ENCODE measurements at regions not wholly inside any gene's neighbourhood (a gene's known extent, or its start where the extent isn't known, plus 50 kb on each side); places are given as distances from the start of the nearest gene placed in this dataset.

- peak; percentile 45 to 76 (median 67) for DNase-seq
- 0% methylated on average over 1 of the region's 10 CpGs for WGBS (ENCODE audit: insufficient coverage)
- H3K36me3 ChIP-seq (ENCODE audit: control insufficient read depth in 4 of 4, insufficient read depth in 4 of 4, low read length in 3 of 4): no peaks in the 10 kb centered on the region
- ChIA-PET CTCF (interaction anchor here (0.6 kb wide), 1 partner anchor 87 kb away, joined by 4 read pairs; no protein-coding TSS in a partner anchor), POLR2A (no interaction called here)
- peaks cover 0 to 8% (median 2%) of the 10 kb centered on the region in 5 experiments for H3K9me3 ChIP-seq (ENCODE audit: control extremely low read depth in 1 of 5, control insufficient read depth in 4 of 5, insufficient read depth in 2 of 5, low read depth in 1 of 5, low read length in 4 of 5)
- no peaks in the 10 kb centered on the region for H3K27me3 ChIP-seq (replicated peaks in 2 of 5; ENCODE audit: control insufficient read depth in 4 of 5, insufficient read depth in 5 of 5, low read length in 4 of 5)
- no peak overlapping the region for H3K27ac ChIP-seq (ENCODE audit: insufficient read depth in 1 of 2, low read depth in 1 of 2, low read length in 2 of 2, poor library complexity in 1 of 2, severe bottlenecking in 2 of 2)
- peaks cover 0 to 48% (median 43%) of the 10 kb centered on the region in 4 experiments for H3K4me1 ChIP-seq (ENCODE audit: control extremely low read depth in 1 of 4, control insufficient read depth in 4 of 4, insufficient read depth in 4 of 4, low read length in 3 of 4)
- H3K4me3 ChIP-seq (ENCODE audit: control insufficient read depth in 1 of 7, extremely low read depth in 1 of 7, insufficient read depth in 4 of 7, low read depth in 2 of 7, low read length in 6 of 7): no peak overlapping the region
Measured at GRCh38 chr22:35475545-35475944, 65.1 kb upstream of the RASD2 start.

- H3K27ac ChIP-seq (ENCODE audit: insufficient read depth in 1 of 2, low read depth in 1 of 2, low read length in 2 of 2, poor library complexity in 1 of 2, severe bottlenecking in 2 of 2): no peak overlapping the region
- H3K4me1 ChIP-seq (ENCODE audit: control extremely low read depth in 1 of 4, control insufficient read depth in 4 of 4, insufficient read depth in 4 of 4, low read length in 3 of 4): peaks cover 4 to 56% (median 51%) of the 10 kb centered on the region in 4 experiments
- POLR2A ChIA-PET: no interaction called here
- peak in 1 of 3 donors; percentile 26 for DNase-seq
- 92% methylated on average over 4 of the region's 11 CpGs for WGBS (ENCODE audit: insufficient coverage)
- CTCF ChIA-PET: no interaction called here
- no peaks in the 10 kb centered on the region for H3K36me3 ChIP-seq (ENCODE audit: control insufficient read depth in 4 of 4, insufficient read depth in 4 of 4, low read length in 3 of 4)
- H3K4me3 ChIP-seq (ENCODE audit: control insufficient read depth in 1 of 7, extremely low read depth in 1 of 7, insufficient read depth in 4 of 7, low read depth in 2 of 7, low read length in 6 of 7): peak overlapping the region in 1 of 7 experiments; percentile 0
- peaks cover 0 to 2% (median 0%) of the 10 kb centered on the region in 5 experiments for H3K9me3 ChIP-seq (ENCODE audit: control extremely low read depth in 1 of 5, control insufficient read depth in 4 of 5, insufficient read depth in 2 of 5, low read depth in 1 of 5, low read length in 4 of 5)
- H3K27me3 ChIP-seq (replicated peaks in 2 of 5; ENCODE audit: control insufficient read depth in 4 of 5, insufficient read depth in 5 of 5, low read length in 4 of 5): no peaks in the 10 kb centered on the region
Measured at GRCh38 chr22:35476341-35476740, 64.3 kb upstream of the RASD2 start.

DNA sequence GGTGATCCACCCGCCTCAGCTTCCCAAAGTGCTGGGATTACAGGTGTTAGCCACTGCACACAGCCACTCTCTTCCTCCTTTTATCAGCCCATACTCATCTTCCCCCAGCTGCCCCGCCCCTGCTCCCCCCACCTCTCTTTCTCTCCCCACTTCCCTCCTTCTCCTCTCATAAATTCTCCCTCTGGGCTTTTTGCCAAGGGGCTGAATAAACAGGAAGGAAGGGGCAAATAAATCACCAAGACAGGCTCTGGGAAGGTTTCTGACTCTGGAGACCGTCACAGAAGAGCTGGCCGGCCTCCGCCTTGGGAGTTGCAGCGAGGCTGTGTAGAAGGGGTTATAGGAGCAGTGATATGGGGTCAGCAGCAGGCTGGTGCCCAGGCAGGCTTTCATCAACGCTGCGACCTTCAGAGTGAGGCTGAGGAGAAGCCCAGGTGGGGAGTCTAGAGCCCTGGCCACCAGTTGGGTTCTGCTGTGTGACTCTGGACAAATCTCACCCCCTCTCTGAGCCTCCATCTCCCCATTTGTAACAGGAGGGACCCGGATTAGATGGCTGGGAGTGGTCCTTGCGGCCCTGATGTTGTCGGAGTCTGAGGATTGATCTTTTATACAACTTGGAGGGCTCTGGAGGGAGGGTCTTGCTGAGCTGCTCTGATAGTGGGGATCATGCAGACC, 62.6 kb upstream of the RASD2 start:
- no peaks in the 10 kb centered on the region for H3K27me3 ChIP-seq (replicated peaks in 2 of 5; ENCODE audit: control insufficient read depth in 4 of 5, insufficient read depth in 5 of 5, low read length in 4 of 5)
- H3K36me3 ChIP-seq (ENCODE audit: control insufficient read depth in 4 of 4, insufficient read depth in 4 of 4, low read length in 3 of 4): no peaks in the 10 kb centered on the region
- peaks cover 4 to 57% (median 52%) of the 10 kb centered on the region in 4 experiments for H3K4me1 ChIP-seq (ENCODE audit: control extremely low read depth in 1 of 4, control insufficient read depth in 4 of 4, insufficient read depth in 4 of 4, low read length in 3 of 4)
- no peaks in the 10 kb centered on the region for H3K9me3 ChIP-seq (ENCODE audit: control extremely low read depth in 1 of 5, control insufficient read depth in 4 of 5, insufficient read depth in 2 of 5, low read depth in 1 of 5, low read length in 4 of 5)
- 32% methylated on average over 7 of the region's 11 CpGs for WGBS (ENCODE audit: insufficient coverage)
- DNase-seq: peak; percentile 86 to 92 (median 87)
- H3K27ac ChIP-seq (ENCODE audit: insufficient read depth in 1 of 2, low read depth in 1 of 2, low read length in 2 of 2, poor library complexity in 1 of 2, severe bottlenecking in 2 of 2): no peak overlapping the region
- CTCF ChIA-PET: interaction anchor here (0.6 kb wide), 1 partner anchor 57 kb away, joined by 3 read pairs; no protein-coding TSS in a partner anchor
- POLR2A ChIA-PET: interaction anchor here (1.1 kb wide), 1 partner anchor 63 kb away, joined by 3 read pairs; the partner anchor contains the start of gene RASD2
- peak overlapping the region in 2 of 7 experiments; percentile 11 to 23 for H3K4me3 ChIP-seq (ENCODE audit: control insufficient read depth in 1 of 7, extremely low read depth in 1 of 7, insufficient read depth in 4 of 7, low read depth in 2 of 7, low read length in 6 of 7)

GRCh38 chr22:35478633-35479107, 62.0 kb upstream of the RASD2 start:
- POLR2A ChIA-PET: interaction anchor here (1.1 kb wide), 1 partner anchor 62 kb away, joined by 3 read pairs; the partner anchor contains the start of gene RASD2
- 53% methylated on average over 7 of the region's 9 CpGs for WGBS (ENCODE audit: insufficient coverage)
- Histone ChIP-seq H3K4me1 (ENCODE audit: control extremely low read depth in 1 of 4, control insufficient read depth in 4 of 4, insufficient read depth in 4 of 4, low read length in 3 of 4) (peaks cover 4 to 57% (median 52%) of the 10 kb centered on the region in 4 experiments), H3K36me3 (ENCODE audit: control insufficient read depth in 4 of 4, insufficient read depth in 4 of 4, low read length in 3 of 4) (no peaks in the 10 kb centered on the region), H3K9me3 (ENCODE audit: control extremely low read depth in 1 of 5, control insufficient read depth in 4 of 5, insufficient read depth in 2 of 5, low read depth in 1 of 5, low read length in 4 of 5) (no peaks in the 10 kb centered on the region), H3K27ac (ENCODE audit: insufficient read depth in 1 of 2, low read depth in 1 of 2, low read length in 2 of 2, poor library complexity in 1 of 2, severe bottlenecking in 2 of 2) (no peak overlapping the region), H3K27me3 (replicated peaks in 2 of 5; ENCODE audit: control insufficient read depth in 4 of 5, insufficient read depth in 5 of 5, low read length in 4 of 5) (no peaks in the 10 kb centered on the region), H3K4me3 (ENCODE audit: control insufficient read depth in 1 of 7, extremely low read depth in 1 of 7, insufficient read depth in 4 of 7, low read depth in 2 of 7, low read length in 6 of 7) (no peak overlapping the region)
- CTCF ChIA-PET: interaction anchor here (0.6 to 1.4 kb wide), 2 partner anchors 48 to 56 kb away, joined by 3 to 5 read pairs; no protein-coding TSS in a partner anchor
- DNase-seq: peak in 1 of 3 donors; percentile 10

DNA sequence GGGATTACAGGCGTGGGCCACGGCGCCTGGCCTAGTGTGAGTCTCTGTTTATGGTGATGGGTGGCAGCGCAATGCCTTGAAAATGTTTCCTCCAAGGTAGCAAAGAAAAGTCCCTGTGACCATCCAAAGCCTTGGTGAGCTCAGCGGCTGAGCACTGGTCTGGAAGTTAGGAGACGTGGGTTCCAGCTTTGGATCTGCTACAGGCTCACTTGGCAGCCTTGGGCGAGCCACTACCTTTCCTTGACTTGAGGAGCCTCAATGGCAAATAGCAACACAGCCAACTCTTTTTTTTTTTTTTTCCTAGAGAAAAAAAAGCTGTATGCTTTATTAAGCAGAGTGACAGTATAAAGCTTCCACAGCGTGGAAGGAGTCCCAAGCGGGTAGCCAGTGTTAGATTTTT, 61.3 kb upstream of the RASD2 start:
- Histone ChIP-seq H3K4me3 (ENCODE audit: control insufficient read depth in 1 of 7, extremely low read depth in 1 of 7, insufficient read depth in 4 of 7, low read depth in 2 of 7, low read length in 6 of 7) (no peak overlapping the region), H3K4me1 (ENCODE audit: control extremely low read depth in 1 of 4, control insufficient read depth in 4 of 4, insufficient read depth in 4 of 4, low read length in 3 of 4) (peaks cover 4 to 57% (median 52%) of the 10 kb centered on the region in 4 experiments), H3K27ac (ENCODE audit: insufficient read depth in 1 of 2, low read depth in 1 of 2, low read length in 2 of 2, poor library complexity in 1 of 2, severe bottlenecking in 2 of 2) (no peak overlapping the region), H3K27me3 (replicated peaks in 2 of 5; ENCODE audit: control insufficient read depth in 4 of 5, insufficient read depth in 5 of 5, low read length in 4 of 5) (no peaks in the 10 kb centered on the region), H3K9me3 (ENCODE audit: control extremely low read depth in 1 of 5, control insufficient read depth in 4 of 5, insufficient read depth in 2 of 5, low read depth in 1 of 5, low read length in 4 of 5) (no peaks in the 10 kb centered on the region), H3K36me3 (ENCODE audit: control insufficient read depth in 4 of 4, insufficient read depth in 4 of 4, low read length in 3 of 4) (no peaks in the 10 kb centered on the region)
- no peak for DNase-seq
- ChIA-PET POLR2A (interaction anchor here (0.6 kb wide), 2 partner anchors 78 to 301 kb away, joined by 3 read pairs; no protein-coding TSS in a partner anchor), CTCF (interaction anchor here (0.6 to 1.4 kb wide), 2 partner anchors 49 to 119 kb away, joined by 3 to 5 read pairs; no protein-coding TSS in a partner anchor)
- 96% methylated on average over 8 of the region's 9 CpGs for WGBS (ENCODE audit: insufficient coverage)

DNA sequence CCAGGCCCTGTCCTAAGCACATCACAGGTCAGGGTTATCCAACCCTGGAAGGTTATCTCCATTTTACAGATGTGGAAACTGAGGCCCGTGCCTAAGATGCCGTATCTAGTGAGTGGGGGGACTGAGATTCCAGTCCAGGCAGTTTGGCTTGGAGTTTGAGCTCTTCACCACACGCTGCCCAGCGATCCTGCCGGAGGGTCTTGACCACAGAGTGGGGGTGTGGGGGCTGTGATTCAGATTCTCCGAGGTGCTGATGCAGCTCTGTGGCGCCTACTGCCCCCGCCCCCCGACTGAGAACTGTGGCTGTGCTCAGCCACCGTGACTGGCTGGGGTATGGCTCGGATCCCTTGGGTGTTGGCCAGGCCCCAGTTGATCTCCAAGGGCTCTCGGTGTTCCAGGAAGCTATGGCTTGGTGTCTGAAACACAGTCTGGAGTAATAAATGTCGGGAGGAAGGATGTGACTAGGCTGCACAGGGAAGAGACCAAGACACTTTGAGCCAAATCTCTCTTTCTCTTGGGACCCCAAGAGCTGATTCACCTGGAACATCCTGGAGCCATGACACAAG, 60.6 kb upstream of the RASD2 start:
- ChIA-PET CTCF (interaction anchor here (0.6 to 1.4 kb wide), 2 partner anchors 49 to 118 kb away, joined by 3 to 5 read pairs; no protein-coding TSS in a partner anchor), POLR2A (interaction anchor here (0.5 to 0.6 kb wide), 3 partner anchors 59 to 301 kb away, joined by 3 read pairs; no protein-coding TSS in a partner anchor)
- peaks cover 4 to 55% (median 50%) of the 10 kb centered on the region in 4 experiments for H3K4me1 ChIP-seq (ENCODE audit: control extremely low read depth in 1 of 4, control insufficient read depth in 4 of 4, insufficient read depth in 4 of 4, low read length in 3 of 4)
- no peaks in the 10 kb centered on the region for H3K9me3 ChIP-seq (ENCODE audit: control extremely low read depth in 1 of 5, control insufficient read depth in 4 of 5, insufficient read depth in 2 of 5, low read depth in 1 of 5, low read length in 4 of 5)
- no peaks in the 10 kb centered on the region for H3K27me3 ChIP-seq (replicated peaks in 2 of 5; ENCODE audit: control insufficient read depth in 4 of 5, insufficient read depth in 5 of 5, low read length in 4 of 5)
- no peaks in the 10 kb centered on the region for H3K36me3 ChIP-seq (ENCODE audit: control insufficient read depth in 4 of 4, insufficient read depth in 4 of 4, low read length in 3 of 4)
- peak in 1 of 3 donors; percentile 24 for DNase-seq
- H3K4me3 ChIP-seq (ENCODE audit: control insufficient read depth in 1 of 7, extremely low read depth in 1 of 7, insufficient read depth in 4 of 7, low read depth in 2 of 7, low read length in 6 of 7): no peak overlapping the region
- WGBS (ENCODE audit: insufficient coverage): 59% methylated on average over 13 of the region's 13 CpGs
- no peak overlapping the region for H3K27ac ChIP-seq (ENCODE audit: insufficient read depth in 1 of 2, low read depth in 1 of 2, low read length in 2 of 2, poor library complexity in 1 of 2, severe bottlenecking in 2 of 2)
